Neuronal stem cell (in vitro differentiated cells): ENCODE measurements at regions not wholly inside any gene's neighbourhood (a gene's known extent, or its start where the extent isn't known, plus 50 kb on each side); places are given as distances from the start of the nearest gene placed in this dataset.
"Not testable (repeated sequence)": the region's sequence is repeated elsewhere in the genome, so short reads cannot be mapped to it uniquely, and the experiment has no call there.

Source experiments
- DNase-seq: peaks from one replicate; pipeline ENCODE4 v3.0.0-alpha.2; 2013; ENCODE audit warnings: low spot score
- H2AFZ ChIP-seq: one replicate; pipeline ENCODE4 v1.6.1; 2013; ENCODE audit warnings: mild to moderate bottlenecking, low read length, inconsistent platforms
- H2AK5ac ChIP-seq: 2 replicates; pipeline ENCODE4 v1.6.1; 2013; ENCODE audit warnings: low read depth, mild to moderate bottlenecking, inconsistent platforms, low read length, moderate library complexity, mixed read lengths
- H2BK120ac ChIP-seq: 2 replicates; pipeline ENCODE4 v1.6.1; 2013; ENCODE audit warnings: low read depth, mild to moderate bottlenecking, inconsistent platforms, low read length, moderate library complexity, mixed read lengths
- H2BK12ac ChIP-seq: one replicate; pipeline ENCODE4 v1.6.1; 2013; ENCODE audit warnings: low read length, inconsistent platforms
- H2BK15ac ChIP-seq: 2 replicates; pipeline ENCODE4 v1.6.1; 2013; ENCODE audit warnings: mild to moderate bottlenecking, low read length, inconsistent platforms, mixed read lengths
- H2BK5ac ChIP-seq: one replicate; pipeline ENCODE4 v1.6.1; 2013; ENCODE audit warnings: inconsistent platforms, mild to moderate bottlenecking, low read length, moderate library complexity
- H3K14ac ChIP-seq: one replicate; pipeline ENCODE4 v1.6.1; 2013; ENCODE audit warnings: low read length, inconsistent platforms
- H3K18ac ChIP-seq: 2 replicates; pipeline ENCODE4 v1.6.1; 2013; ENCODE audit warnings: low read length, inconsistent platforms
- H3K23ac ChIP-seq: 2 replicates; pipeline ENCODE4 v1.6.1; 2013; ENCODE audit warnings: low read depth, mild to moderate bottlenecking, mixed read lengths, low read length, inconsistent platforms; ENCODE audit not compliant: poor library complexity
- H3K27ac ChIP-seq: replicated peaks from 3 replicates; pipeline ENCODE4 v1.5.1; 2013; ENCODE audit warnings: low read length, inconsistent platforms
- H3K27me3 ChIP-seq, 3 experiments: 2 replicates each; pipeline ENCODE4 v1.6.1; 2013; ENCODE audit warnings: low read length in 3 of 3, mild to moderate bottlenecking in 2 of 3, inconsistent platforms in 1 of 3, low read depth in 1 of 3, mixed read lengths in 1 of 3, moderate library complexity in 1 of 3; ENCODE audit not compliant: control insufficient read depth in 3 of 3, insufficient read depth in 3 of 3
- H3K36me3 ChIP-seq, 2 donors: replicated peaks in 1 of 2; 2 replicates each; pipeline ENCODE4 v1.6.1; 2013; ENCODE audit warnings: low read length in 2 of 2; ENCODE audit not compliant: control insufficient read depth in 2 of 2, insufficient read depth in 2 of 2
- H3K4ac ChIP-seq: 2 replicates; pipeline ENCODE4 v1.6.1; 2013; ENCODE audit warnings: inconsistent platforms, mild to moderate bottlenecking, low read length, moderate library complexity
- H3K4me1 ChIP-seq, 2 donors: 1 replicate in 1 of 2; 2 replicates in 1 of 2; pipeline ENCODE4 v1.6.1; 2013; ENCODE audit warnings: low read length in 2 of 2, low read depth in 1 of 2; ENCODE audit not compliant: control insufficient read depth in 2 of 2, insufficient read depth in 1 of 2
- H3K4me2 ChIP-seq: one replicate; pipeline ENCODE4 v1.6.1; 2013; ENCODE audit warnings: mild to moderate bottlenecking, low read length, inconsistent platforms; ENCODE audit not compliant: insufficient read depth, poor library complexity, severe bottlenecking
- H3K4me3 ChIP-seq, 2 donors: 2 replicates each; pipeline ENCODE4 v1.5.1; 2013; ENCODE audit warnings: low read length in 2 of 2, mild to moderate bottlenecking in 2 of 2, inconsistent platforms in 1 of 2, moderate library complexity in 1 of 2
- H3K79me1 ChIP-seq: one replicate; pipeline ENCODE4 v1.6.1; 2013; ENCODE audit warnings: low read depth, mild to moderate bottlenecking, inconsistent platforms, low read length, moderate library complexity
- H3K9ac ChIP-seq: one replicate; pipeline ENCODE4 v1.6.1; 2013; ENCODE audit warnings: mild to moderate bottlenecking, low read depth, low read length, inconsistent platforms; ENCODE audit not compliant: poor library complexity
- H3K9me3 ChIP-seq, 2 donors: replicated peaks in 1 of 2; 2 replicates each; pipeline versions ENCODE3 to v1.6.1; 2013; ENCODE audit warnings: low read length in 2 of 2, mild to moderate bottlenecking in 2 of 2, inconsistent platforms in 1 of 2, low read depth in 1 of 2, mixed read lengths in 1 of 2, moderate library complexity in 1 of 2; ENCODE audit not compliant: control insufficient read depth in 2 of 2, insufficient read depth in 1 of 2
- H4K8ac ChIP-seq: one replicate; pipeline ENCODE4 v1.6.1; 2013; ENCODE audit warnings: low read depth, mild to moderate bottlenecking, inconsistent platforms, low read length, moderate library complexity
- H4K91ac ChIP-seq: one replicate; pipeline ENCODE4 v1.6.1; 2013; ENCODE audit warnings: low read length, low read depth, mild to moderate bottlenecking, inconsistent platforms; ENCODE audit not compliant: poor library complexity
- WGBS, 2 donors: extraction: QIAGEN DNeasy Blood & Tissue Kit; methylation state at CpG; one replicate each; pipeline ENCODE4 v1.1.7; 2013; ENCODE audit warnings: missing lambda C conversion rate in 2 of 2, mixed read lengths in 1 of 2; ENCODE audit not compliant: insufficient read length in 2 of 2, insufficient replicate concordance in 1 of 2; ENCODE audit errors: extremely low coverage in 2 of 2; 5-methylcytosine and 5-hydroxymethylcytosine counted together

GRCh38 chr11:71734368-71734767 lies 98.6 kb upstream of the DEFB108B start:
- H3K18ac ChIP-seq, H3K36me3 ChIP-seq, DNase-seq, H3K23ac ChIP-seq, H3K9ac ChIP-seq, H2BK15ac ChIP-seq, H3K14ac ChIP-seq, H3K4me1 ChIP-seq, H3K27ac ChIP-seq, H3K4me3 ChIP-seq, H3K79me1 ChIP-seq, H2AFZ ChIP-seq, H2BK5ac ChIP-seq, H2BK12ac ChIP-seq, H2AK5ac ChIP-seq, H4K8ac ChIP-seq, H3K4ac ChIP-seq, H3K27me3 ChIP-seq, H3K9me3 ChIP-seq, H2BK120ac ChIP-seq, H3K4me2 ChIP-seq, H4K91ac ChIP-seq: not testable (repeated sequence)
- no CpG with 5 or more reads among the region's 3 CpGs for WGBS, 2 donors

- H3K27ac ChIP-seq, H3K79me1 ChIP-seq, H3K18ac ChIP-seq, H3K14ac ChIP-seq, H3K4ac ChIP-seq, H3K4me3 ChIP-seq, H4K91ac ChIP-seq, H2BK5ac ChIP-seq, H2BK120ac ChIP-seq, H3K36me3 ChIP-seq, H3K9ac ChIP-seq, DNase-seq, H2AK5ac ChIP-seq, H3K27me3 ChIP-seq, H4K8ac ChIP-seq, H3K23ac ChIP-seq, H2BK12ac ChIP-seq, H3K4me1 ChIP-seq, H2BK15ac ChIP-seq, H2AFZ ChIP-seq, H3K9me3 ChIP-seq, H3K4me2 ChIP-seq: not testable (repeated sequence)
- no CpG with 5 or more reads among the region's 4 CpGs for WGBS, 2 donors
Measured at GRCh38 chr11:71738317-71738716, 94.7 kb upstream of the DEFB108B start.

GRCh38 chr11:71743385-71743784 lies 89.6 kb upstream of the DEFB108B start:
- WGBS, 2 donors: no CpG with 5 or more reads among the region's 11 CpGs
- H4K91ac ChIP-seq, H3K27ac ChIP-seq, H3K4me2 ChIP-seq, H3K18ac ChIP-seq, H3K9ac ChIP-seq, H3K23ac ChIP-seq, H3K4me1 ChIP-seq, H2BK15ac ChIP-seq, H3K27me3 ChIP-seq, H3K9me3 ChIP-seq, H3K79me1 ChIP-seq, H2BK12ac ChIP-seq, DNase-seq, H2AK5ac ChIP-seq, H4K8ac ChIP-seq, H2BK5ac ChIP-seq, H3K36me3 ChIP-seq, H3K4me3 ChIP-seq, H3K4ac ChIP-seq, H2BK120ac ChIP-seq, H2AFZ ChIP-seq, H3K14ac ChIP-seq: not testable (repeated sequence)

- not testable (repeated sequence) for H2BK12ac ChIP-seq, H3K36me3 ChIP-seq, H3K4me2 ChIP-seq, H3K4me1 ChIP-seq, H3K4ac ChIP-seq, DNase-seq, H3K14ac ChIP-seq, H3K23ac ChIP-seq, H2AK5ac ChIP-seq, H3K79me1 ChIP-seq, H4K8ac ChIP-seq, H3K27me3 ChIP-seq, H2BK5ac ChIP-seq, H2BK120ac ChIP-seq, H4K91ac ChIP-seq, H3K4me3 ChIP-seq, H3K9ac ChIP-seq, H3K27ac ChIP-seq, H3K18ac ChIP-seq, H2BK15ac ChIP-seq, H2AFZ ChIP-seq, H3K9me3 ChIP-seq
- WGBS, 2 donors: no CpG with 5 or more reads among the region's 11 CpGs
Measured at GRCh38 chr11:71745656-71746055, 87.3 kb upstream of the DEFB108B start.
